ENCODE measurements at regions not wholly inside any gene's neighbourhood (a gene's known extent, or its start where the extent isn't known, plus 50 kb on each side); places are given as distances from the start of the nearest gene placed in this dataset.

DNA sequence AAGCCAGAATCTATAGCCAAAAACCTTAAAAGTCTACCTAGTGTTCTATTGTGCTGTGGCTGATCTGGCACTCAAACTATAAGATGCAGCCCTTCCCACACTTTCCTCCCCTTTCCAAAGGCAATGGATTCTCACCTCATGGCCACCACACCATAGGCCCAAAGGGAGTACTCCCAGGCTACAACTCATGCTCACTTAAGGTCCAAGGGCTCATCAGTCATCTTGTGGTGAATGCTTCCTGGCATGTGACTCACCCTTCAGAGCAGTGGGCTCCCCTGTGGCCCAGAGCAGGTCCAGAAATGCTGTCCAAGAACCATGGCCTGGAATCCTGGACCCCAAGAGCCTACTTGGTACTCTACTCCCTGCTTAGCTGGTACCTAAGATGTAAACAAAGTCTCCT is 181.0 kb downstream of the CHRDL1 start:
- Mint-ChIP-seq H3K27me3 (ENCODE audit: low read depth) (no peaks in the 10 kb centered on the region), H3K36me3 (ENCODE audit: low read depth) (no peaks in the 10 kb centered on the region), H3K4me1 (ENCODE audit: low read depth) (no peaks in the 10 kb centered on the region), H3K9me3 (peaks cover 3% of the 10 kb centered on the region), H3K27ac (no peak overlapping the region), H3K4me3 (no peak overlapping the region)
- intact Hi-C loops (cut with micrococcal nuclease) = no loop called here
- no peak for DNase-seq
- CTCF ChIA-PET = no interaction called here

Data from activated naive CD4-positive, alpha-beta T cell treated with anti-CD3 and anti-CD28 coated beads for 36 hours (primary cell).